ENCODE measurements at regions not wholly inside any gene's neighbourhood (a gene's known extent, or its start where the extent isn't known, plus 50 kb on each side); places are given as distances from the start of the nearest gene placed in this dataset.

DNA sequence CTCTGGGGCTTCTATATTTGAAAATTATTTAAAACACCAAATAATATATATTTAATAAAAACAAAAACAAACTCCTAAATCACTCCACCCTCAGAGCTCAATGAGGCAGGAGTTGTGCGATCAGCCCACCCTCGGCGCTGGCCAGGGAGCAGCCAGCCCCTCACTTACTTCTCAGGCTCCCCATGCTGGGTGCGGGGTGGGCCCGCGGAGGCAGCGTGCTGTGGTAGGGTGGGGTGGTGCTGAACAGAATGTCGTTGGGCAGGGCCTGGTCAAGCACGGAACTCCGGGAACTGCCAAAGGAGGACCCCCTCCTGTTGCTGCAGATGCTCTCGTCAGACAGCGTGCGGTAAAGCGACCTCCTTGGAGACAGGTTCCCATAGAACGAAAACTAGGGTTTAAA is 204.5 kb downstream of the SIPA1L2 start:
- TF ChIP-seq, protein P1, sequence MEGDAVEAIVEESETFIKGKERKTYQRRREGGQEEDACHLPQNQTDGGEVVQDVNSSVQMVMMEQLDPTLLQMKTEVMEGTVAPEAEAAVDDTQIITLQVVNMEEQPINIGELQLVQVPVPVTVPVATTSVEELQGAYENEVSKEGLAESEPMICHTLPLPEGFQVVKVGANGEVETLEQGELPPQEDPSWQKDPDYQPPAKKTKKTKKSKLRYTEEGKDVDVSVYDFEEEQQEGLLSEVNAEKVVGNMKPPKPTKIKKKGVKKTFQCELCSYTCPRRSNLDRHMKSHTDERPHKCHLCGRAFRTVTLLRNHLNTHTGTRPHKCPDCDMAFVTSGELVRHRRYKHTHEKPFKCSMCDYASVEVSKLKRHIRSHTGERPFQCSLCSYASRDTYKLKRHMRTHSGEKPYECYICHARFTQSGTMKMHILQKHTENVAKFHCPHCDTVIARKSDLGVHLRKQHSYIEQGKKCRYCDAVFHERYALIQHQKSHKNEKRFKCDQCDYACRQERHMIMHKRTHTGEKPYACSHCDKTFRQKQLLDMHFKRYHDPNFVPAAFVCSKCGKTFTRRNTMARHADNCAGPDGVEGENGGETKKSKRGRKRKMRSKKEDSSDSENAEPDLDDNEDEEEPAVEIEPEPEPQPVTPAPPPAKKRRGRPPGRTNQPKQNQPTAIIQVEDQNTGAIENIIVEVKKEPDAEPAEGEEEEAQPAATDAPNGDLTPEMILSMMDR (IDR thresholded peaks at IDR 0.05; ENCODE audit: extremely low read depth in 1 of 2, insufficient read depth in 1 of 2, low read depth in 1 of 2, low read length in 2 of 2), result no peak
- TF ChIP-seq POLR2A (IDR thresholded peaks at IDR 0.05; ENCODE audit: low read depth, low read length) (no peak), POLR2AphosphoS5 (IDR thresholded peaks at IDR 0.05; ENCODE audit: insufficient read depth, low read depth, low read length) (no peak), EZH2 (IDR thresholded peaks at IDR 0.05; ENCODE audit: borderline replicate concordance, low read depth, low read length, severe bottlenecking) (no peak), GATA2 (IDR thresholded peaks at IDR 0.05; ENCODE audit: insufficient read depth, insufficient read length, low read depth, low read length) (no peak), MYC (IDR thresholded peaks at IDR 0.05; ENCODE audit: low read depth, low read length) (no peak), FOS (IDR thresholded peaks at IDR 0.05; ENCODE audit: borderline replicate concordance, insufficient read depth, low read length) (no peak)
- TF ChIP-seq, protein P2, sequence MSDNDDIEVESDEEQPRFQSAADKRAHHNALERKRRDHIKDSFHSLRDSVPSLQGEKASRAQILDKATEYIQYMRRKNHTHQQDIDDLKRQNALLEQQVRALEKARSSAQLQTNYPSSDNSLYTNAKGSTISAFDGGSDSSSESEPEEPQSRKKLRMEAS (IDR thresholded peaks at IDR 0.05; ENCODE audit: insufficient read depth, insufficient read length), result no peak

All from endothelial cell of umbilical vein (primary cell).